A673 (cell line): ENCODE measurements at regions not wholly inside any gene's neighbourhood (a gene's known extent, or its start where the extent isn't known, plus 50 kb on each side); places are given as distances from the start of the nearest gene placed in this dataset.

Experiments used
- CTCF ChIP-seq: fragments of 300-800, 200-600 bp; sonication (generic); conservative IDR thresholded peaks from 2 replicates; pipeline ENCODE4 v1.5.1; 2017; ENCODE audit warnings: low read depth, mild to moderate bottlenecking, antibody characterized with exemption, low read length, moderate library complexity, mixed read lengths
- EZH2 ChIP-seq: fragments of 200-600 bp; sonication (generic); IDR thresholded peaks from 2 replicates; pipeline ENCODE4 v1.6.1; 2017; ENCODE audit warnings: borderline replicate concordance, low read depth, mild to moderate bottlenecking, mixed read lengths, antibody characterized with exemption, low read length; ENCODE audit not compliant: poor library complexity, severe bottlenecking

- TF ChIP-seq CTCF (no peak), EZH2 (no peak)
Observed at GRCh38 chr4:123812066-123812390, 415.4 kb downstream of the SPRY1 start.
